Posterior cingulate gyrus (tissue), 11 donors: ENCODE measurements at regions not wholly inside any gene's neighbourhood (a gene's known extent, or its start where the extent isn't known, plus 50 kb on each side); places are given as distances from the start of the nearest gene placed in this dataset.
A peak's percentile ranks its signal among the peaks of the same experiment; 100 is the strongest.

Source experiments
- DNase-seq, 10 donors: peaks; one replicate each; pipeline versions ENCODE4 v3.0.0 to v3.0.0-alpha.2; 2020 to 2021; ENCODE audit warnings: mixed read lengths in 3 of 10
- intact Hi-C: fragments of 100-400 bp; cut with DNase I; formaldehyde crosslinking; loops from one replicate; pipeline ENCODE4 v1.15.1; 2023

DNA sequence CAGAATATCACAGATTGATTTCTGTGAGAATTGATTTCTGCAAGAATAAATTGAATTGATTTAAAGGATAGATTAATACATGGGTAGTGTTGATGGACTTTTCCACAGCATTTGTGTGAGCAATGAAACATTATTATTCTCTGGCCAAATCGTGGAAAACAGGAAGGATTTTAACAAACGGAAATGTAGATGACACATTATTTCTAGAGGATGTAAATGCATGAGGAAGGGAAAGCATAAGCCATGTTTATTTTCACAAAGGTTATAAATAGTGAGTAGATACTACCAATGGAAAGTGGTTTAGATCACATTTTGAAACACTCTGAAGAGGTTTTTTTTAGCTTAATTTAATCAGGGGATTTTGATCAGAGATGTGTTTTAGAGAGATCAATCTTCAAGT lies 1534.6 kb upstream of the MIR17HG start:
- no peak for DNase-seq
- intact Hi-C loops = no loop called here

GRCh38 chr13:89816404-89816803 lies 1531.1 kb upstream of the MIR17HG start:
- DNase-seq = no peak
- intact Hi-C loops = no loop called here

DNA sequence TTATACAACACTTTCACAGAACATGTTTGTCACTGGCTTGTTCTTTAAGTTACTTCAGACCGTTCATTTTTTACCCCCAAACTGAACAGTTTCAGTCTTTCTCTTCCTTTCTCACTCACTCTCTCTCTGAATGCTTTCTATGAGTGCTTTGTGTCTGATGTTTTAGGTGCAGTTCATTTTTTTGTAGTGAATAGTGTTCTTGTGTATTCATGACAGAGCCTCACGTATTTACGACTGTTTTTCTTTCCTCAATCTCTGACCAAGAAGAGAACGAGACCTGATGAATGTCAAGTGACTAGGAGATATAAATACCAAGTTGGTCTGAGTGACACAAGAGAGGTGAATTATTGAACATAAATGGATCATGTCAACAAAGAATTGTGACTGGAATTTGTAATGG lies 1525.0 kb upstream of the MIR17HG start:
- intact Hi-C loops = no loop called here
- no peak for DNase-seq

GRCh38 chr13:89827552-89827951 lies 1519.9 kb upstream of the MIR17HG start:
- DNase-seq = no peak
- intact Hi-C loops = no loop called here

- intact Hi-C loops = no loop called here
- DNase-seq = no peak
Observed at GRCh38 chr13:89828506-89828905, 1519.0 kb upstream of the MIR17HG start.

DNA sequence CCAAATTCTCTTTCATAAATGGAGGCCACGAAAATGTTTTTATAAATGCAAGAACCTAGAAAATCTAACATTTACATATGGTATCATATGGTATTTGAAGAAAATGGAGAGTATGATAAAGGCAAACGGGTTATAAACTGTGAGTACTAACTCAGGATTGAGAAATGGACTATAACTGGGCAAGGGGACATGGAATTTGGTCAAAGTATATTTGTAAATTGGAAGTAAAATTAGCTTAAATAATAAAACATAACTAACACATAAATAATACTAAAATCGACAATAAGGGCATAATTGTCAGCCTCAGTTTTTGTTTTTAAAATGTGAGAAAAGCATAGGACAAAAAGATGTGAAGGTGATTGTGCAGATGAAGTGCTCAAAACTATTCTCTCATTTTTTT lies 1516.3 kb upstream of the MIR17HG start:
- intact Hi-C loops = no loop called here
- DNase-seq = no peak

DNA sequence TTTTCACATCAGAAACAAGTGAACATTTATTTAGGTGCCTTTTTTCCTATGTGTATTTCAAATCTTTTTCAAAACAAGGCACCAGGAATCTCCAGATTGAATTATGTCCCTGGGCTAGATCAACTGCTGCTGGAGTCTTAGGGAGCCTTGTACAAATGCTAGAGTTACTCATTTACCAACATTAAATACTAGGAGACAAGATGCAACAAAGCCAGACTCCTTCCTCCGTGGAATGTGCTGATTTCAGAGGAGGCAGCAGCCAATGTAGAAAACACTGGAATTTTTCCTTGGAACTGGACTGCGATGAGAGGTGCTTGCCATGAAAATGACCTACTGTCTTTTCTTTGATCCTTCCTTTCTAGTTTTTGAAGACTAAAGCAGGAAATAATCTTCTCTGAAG lies 1514.7 kb upstream of the MIR17HG start:
- DNase-seq = no peak
- intact Hi-C loops = no loop called here

GRCh38 chr13:89843621-89844020 lies 1503.9 kb upstream of the MIR17HG start:
- intact Hi-C loops = no loop called here
- DNase-seq = no peak

GRCh38 chr13:89845874-89846273 lies 1501.6 kb upstream of the MIR17HG start:
- no peak for DNase-seq
- intact Hi-C loops = no loop called here

GRCh38 chr13:89846926-89847585 lies 1500.4 kb upstream of the MIR17HG start:
- intact Hi-C loops = no loop called here
- DNase-seq = no peak

GRCh38 chr13:89852570-89852969 lies 1494.9 kb upstream of the MIR17HG start:
- DNase-seq = no peak
- intact Hi-C loops = no loop called here

DNA sequence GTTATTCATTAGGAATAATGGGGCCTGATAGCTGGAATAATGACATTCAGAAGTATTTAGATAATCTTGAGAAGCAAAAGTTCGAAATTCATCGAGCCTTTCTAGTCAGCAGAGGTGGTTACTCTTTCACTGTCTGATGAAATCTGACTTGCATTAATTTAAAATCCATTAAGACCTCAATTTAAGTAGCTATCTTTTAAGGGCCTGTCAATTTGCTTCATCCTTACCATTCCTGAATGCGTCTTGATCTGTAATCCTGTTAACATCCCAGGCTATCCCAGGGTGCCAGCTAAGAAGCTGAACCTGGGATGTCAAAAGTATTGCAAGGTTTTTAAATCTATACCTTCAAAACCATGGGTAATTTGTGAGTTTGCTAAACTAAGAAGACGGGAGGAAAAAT lies 1491.0 kb upstream of the MIR17HG start:
- intact Hi-C loops = no loop called here
- DNase-seq = no peak

DNA sequence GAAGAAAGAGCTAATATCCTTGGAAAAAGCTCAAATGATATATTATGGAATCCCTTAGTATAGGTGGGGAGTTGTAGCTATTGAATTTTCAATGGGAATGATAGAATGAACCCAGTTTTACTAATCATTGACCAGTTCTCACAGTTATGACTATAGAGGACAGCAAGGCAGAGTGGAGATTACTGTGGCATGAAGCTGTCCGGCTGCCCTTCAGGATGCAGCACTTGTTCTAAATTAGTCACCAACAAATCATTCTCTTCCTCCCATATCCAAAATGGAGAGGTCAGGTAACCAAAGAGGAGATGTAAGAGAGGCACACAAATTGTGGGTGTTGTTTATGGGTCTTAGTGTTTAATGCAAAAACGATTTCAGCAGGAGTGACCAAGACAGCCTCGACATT lies 1490.0 kb upstream of the MIR17HG start:
- intact Hi-C loops = no loop called here
- DNase-seq = no peak

DNA sequence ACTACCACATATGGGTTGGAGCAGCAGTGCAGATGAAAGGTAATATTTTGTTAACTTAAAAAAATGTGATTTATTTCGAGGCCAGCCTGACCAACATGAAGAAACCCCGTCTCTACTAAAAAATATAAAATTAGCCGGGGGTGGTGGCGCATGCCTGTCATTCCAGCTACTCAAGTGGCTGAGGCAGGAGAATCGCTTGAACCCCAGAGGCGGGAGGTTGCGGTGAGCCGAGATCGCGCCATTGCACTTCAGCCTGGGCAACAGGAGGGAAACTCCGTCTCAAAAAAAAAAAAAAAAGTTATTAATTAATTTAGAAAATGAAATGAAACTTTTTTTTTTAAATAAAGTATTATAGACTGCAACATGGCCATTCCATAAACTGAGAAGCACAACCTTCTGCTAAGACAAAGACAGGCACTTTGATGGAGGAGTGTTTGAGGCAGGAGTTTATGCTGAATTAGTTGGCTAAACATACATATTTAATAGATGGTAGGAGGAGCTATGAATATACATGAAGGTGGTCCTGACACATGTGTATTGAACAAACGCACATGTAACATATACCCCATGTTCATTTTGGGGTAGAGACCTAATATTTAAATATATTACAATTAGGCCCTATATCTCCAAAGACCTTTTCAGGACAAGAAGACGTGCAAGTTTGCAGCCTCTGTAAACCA lies 1485.3 kb upstream of the MIR17HG start:
- intact Hi-C loops = no loop called here
- peak in 2 of 10 donors; percentile 72 to 81 for DNase-seq

- intact Hi-C loops = no loop called here
- no peak for DNase-seq
Observed at GRCh38 chr13:89862691-89863036, 1484.8 kb upstream of the MIR17HG start.

GRCh38 chr13:89865164-89866064 lies 1482.1 kb upstream of the MIR17HG start:
- intact Hi-C loops = no loop called here

GRCh38 chr13:89869312-89869711 lies 1478.2 kb upstream of the MIR17HG start:
- DNase-seq = no peak
- intact Hi-C loops = no loop called here

More at GRCh38 chr13:89865164-89866064, 1482.1 kb upstream of the MIR17HG start:
- DNase-seq = no peak

- no peak for DNase-seq
- intact Hi-C loops = no loop called here
Observed at GRCh38 chr13:89878904-89879303, 1468.6 kb upstream of the MIR17HG start.

- intact Hi-C loops = no loop called here
- peak in 2 of 10 donors; percentile 15 to 75 for DNase-seq
Observed at GRCh38 chr13:89880201-89880600, 1467.3 kb upstream of the MIR17HG start.

DNA sequence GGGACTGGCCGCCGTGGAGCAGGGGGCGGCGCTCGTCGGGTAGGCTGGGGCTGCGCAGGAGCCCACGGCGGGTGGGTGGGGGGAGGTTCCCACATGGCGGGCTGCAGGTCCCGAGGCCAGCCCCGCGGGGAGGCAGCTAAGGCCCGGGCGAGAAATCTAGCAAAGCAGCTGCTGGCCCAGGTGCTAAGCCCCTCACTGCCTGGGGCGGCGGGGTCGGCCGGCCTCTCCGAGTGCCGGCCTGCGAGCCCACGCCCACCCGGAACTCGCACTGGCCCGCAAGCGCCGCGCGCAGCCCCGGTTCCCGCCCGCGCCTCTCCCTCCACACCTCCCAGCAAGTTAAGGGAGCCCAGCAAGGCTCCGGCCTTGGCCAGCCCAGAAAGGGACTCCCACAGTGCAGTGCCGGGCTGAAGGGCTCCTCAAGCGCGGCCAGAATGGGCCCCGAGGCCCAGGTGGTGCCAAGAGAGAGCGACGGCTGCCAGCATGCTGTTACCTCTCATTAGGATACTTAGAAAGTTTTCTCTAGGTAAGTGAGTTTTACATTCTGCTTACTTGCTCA lies 1463.5 kb upstream of the MIR17HG start:
- intact Hi-C loops = no loop called here
- DNase-seq = peak in 3 of 10 donors; percentile 57 to 72 (median 68)

GRCh38 chr13:89890806-89891205 lies 1456.7 kb upstream of the MIR17HG start:
- DNase-seq = no peak
- intact Hi-C loops = no loop called here
